HL-60/S4 (cell line): ENCODE measurements at regions not wholly inside any gene's neighbourhood (a gene's known extent, or its start where the extent isn't known, plus 50 kb on each side); places are given as distances from the start of the nearest gene placed in this dataset.

Experiments used
- in situ Hi-C: fragments of 300-500 bp; cut with MboI; formaldehyde crosslinking; loops from 2 replicates; pipeline ENCODE4 v1.14.3; 2022; ENCODE audit warnings: low sequenced_read_pairs

DNA sequence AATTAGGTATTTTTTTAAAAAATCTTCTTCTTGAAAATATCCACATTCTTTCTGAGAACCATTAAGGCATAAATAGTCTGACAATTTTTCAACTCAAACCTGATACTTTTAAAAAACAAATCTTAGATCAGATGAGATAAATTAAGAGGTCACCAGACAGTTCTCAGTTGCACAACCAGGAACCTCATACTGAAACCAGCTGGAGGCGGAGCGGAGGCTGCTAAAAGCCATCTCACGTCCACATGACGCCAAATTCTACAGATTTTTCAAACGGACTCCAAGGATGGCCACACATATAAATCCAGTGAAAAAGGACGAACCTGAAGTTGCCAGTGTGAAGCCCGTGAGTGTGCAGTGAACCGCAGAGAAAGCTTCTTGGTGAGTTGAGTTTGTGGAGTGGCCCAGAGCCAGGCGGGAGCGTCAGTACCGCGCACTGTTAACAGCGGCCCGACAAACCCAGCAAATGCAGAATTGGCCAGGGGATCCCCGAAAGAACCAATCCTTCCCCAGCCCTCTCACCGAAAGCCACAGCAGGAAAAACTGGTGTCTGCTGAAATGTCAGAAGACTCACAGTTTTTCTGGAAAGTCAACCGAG, 53.1 kb upstream of the BBS5 start:
- in situ Hi-C loops, result loop anchor here (25.0 kb wide), 1 partner anchor 1386 kb away; the partner anchor contains the start of gene GAD1

DNA sequence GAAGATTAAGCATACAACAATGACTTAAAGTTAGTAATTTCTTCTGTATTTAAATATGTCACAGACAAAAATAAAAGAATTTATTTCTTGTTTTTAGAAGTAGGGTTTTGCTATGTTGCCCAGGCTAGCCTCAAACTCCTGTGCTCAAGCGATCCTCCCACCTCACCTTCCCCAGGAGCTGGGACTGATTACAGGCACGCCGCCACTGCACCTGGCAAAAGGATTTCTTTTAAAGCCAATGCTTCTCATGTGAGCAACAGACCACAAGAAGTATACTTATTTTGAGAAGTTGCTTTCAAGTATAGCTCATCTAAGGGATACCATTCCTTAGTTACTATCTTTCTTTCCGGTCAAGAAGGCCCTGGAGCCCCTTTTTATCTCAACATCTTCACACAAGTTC, 57.2 kb upstream of the BBS5 start:
- in situ Hi-C loops, result no loop called here

DNA sequence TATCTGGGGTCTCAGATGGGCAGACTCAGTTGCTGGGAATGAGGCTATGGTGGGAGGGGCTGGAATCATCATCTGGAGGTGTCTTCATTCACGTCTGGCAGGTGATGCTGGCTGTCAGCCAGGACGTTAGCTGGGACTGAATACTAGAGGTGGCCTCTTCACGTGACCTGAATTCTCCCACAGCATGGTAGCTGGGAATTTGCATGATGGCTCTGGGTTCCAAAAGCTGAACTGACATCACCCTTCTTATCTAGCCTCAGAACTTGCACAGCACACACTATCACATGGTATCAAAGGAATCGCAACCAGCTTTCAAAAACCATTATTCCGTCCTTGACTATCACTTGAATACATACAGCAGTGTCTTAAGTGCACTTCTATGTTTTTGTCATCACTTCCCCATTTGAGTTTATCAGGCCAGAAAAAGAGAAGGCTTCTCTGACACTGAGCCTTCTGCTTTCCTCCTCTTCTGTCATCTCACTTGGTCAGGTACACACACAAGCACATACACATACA, 53.0 kb upstream of the LRP2 start:
- in situ Hi-C loops, result no loop called here
